GM23248 (cell line): ENCODE measurements at regions not wholly inside any gene's neighbourhood (a gene's known extent, or its start where the extent isn't known, plus 50 kb on each side); places are given as distances from the start of the nearest gene placed in this dataset.

Source experiments
- EZH2 ChIP-seq: fragments of 200-600 bp; sonication (generic); IDR thresholded peaks from 2 replicates; pipeline ENCODE4 v1.6.1; 2018; ENCODE audit warnings: antibody characterized with exemption, mild to moderate bottlenecking; ENCODE audit not compliant: insufficient read depth, poor library complexity, severe bottlenecking
- EZH2phosphoT487 ChIP-seq: fragments of 200-600 bp; sonication (generic); IDR thresholded peaks from 2 replicates; pipeline ENCODE4 v1.6.1; 2018; ENCODE audit warnings: antibody characterized with exemption, moderate library complexity, mild to moderate bottlenecking, low read depth; ENCODE audit not compliant: insufficient read depth

- TF ChIP-seq EZH2, result no peak
- no peak for TF ChIP-seq EZH2phosphoT487
Measured at GRCh38 chr1:194014014-194014413, 827.6 kb upstream of the B3GALT2 start.
